ENCODE measurements at regions not wholly inside any gene's neighbourhood (a gene's known extent, or its start where the extent isn't known, plus 50 kb on each side); places are given as distances from the start of the nearest gene placed in this dataset.

DNA sequence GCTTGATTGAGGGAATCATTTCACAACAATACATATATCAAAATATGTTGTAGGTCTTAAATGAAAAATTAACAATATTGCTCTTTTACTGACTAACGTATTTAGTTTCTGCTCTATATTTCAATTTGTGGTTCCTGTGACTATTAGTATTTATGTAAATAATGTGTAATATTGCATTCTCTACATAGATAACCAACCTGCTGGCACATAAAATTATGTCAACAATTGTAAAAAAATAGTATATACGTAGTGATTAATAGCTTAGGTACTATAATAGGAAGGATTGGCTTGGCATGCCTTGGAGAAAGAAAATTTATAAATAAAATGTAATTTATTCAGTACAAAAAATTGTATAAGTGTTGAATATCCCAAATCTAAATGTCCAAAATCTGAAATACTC is 1336.1 kb downstream of the PCDH9 start:
- TF ChIP-seq, protein P1, sequence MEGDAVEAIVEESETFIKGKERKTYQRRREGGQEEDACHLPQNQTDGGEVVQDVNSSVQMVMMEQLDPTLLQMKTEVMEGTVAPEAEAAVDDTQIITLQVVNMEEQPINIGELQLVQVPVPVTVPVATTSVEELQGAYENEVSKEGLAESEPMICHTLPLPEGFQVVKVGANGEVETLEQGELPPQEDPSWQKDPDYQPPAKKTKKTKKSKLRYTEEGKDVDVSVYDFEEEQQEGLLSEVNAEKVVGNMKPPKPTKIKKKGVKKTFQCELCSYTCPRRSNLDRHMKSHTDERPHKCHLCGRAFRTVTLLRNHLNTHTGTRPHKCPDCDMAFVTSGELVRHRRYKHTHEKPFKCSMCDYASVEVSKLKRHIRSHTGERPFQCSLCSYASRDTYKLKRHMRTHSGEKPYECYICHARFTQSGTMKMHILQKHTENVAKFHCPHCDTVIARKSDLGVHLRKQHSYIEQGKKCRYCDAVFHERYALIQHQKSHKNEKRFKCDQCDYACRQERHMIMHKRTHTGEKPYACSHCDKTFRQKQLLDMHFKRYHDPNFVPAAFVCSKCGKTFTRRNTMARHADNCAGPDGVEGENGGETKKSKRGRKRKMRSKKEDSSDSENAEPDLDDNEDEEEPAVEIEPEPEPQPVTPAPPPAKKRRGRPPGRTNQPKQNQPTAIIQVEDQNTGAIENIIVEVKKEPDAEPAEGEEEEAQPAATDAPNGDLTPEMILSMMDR (IDR thresholded peaks at IDR 0.05; ENCODE audit: low read length) = no peak
- TF ChIP-seq EZH2 (optimal IDR thresholded peaks at IDR 0.05; ENCODE audit: low read depth, low read length) (no peak), EZH2phosphoT487 (IDR thresholded peaks at IDR 0.05; ENCODE audit: low read length) (no peak)

Data from MM.1S (cell line).